Kidney tubule cell (primary cell): ENCODE measurements at regions not wholly inside any gene's neighbourhood (a gene's known extent, or its start where the extent isn't known, plus 50 kb on each side); places are given as distances from the start of the nearest gene placed in this dataset.

Experiments used
- DNase-seq: peaks from one replicate; pipeline ENCODE4 v3.0.0-alpha.2; 2018; ENCODE audit warnings: low spot score

DNA sequence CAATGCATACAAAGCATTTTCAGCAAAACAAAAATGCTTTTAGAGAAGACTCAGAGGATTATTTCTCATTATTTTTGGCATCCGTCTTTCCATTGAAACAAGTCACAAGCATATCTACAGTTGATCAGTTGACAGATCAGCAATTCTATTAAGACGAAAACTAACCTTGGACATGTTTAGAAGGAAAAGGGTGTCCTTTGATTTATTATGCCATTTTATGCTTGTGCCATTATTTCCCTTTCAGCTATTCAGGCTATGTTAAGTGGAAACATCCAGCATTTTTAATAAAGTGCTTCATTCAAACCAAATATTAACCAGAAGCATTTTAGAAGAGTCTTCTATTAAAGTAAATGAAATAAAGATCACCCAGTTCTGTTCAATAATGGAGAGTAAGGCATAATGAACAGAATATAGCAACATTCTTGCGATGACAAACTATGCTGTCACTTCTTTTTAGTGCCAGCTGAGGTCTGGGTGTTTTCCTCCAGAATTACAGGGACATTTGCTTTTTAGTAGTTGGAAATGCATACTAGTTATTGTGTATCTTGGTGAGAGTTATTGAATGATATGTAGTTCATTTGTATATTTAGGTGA, 481.4 kb downstream of the PLA2G4A start:
- DNase-seq = no peak

DNA sequence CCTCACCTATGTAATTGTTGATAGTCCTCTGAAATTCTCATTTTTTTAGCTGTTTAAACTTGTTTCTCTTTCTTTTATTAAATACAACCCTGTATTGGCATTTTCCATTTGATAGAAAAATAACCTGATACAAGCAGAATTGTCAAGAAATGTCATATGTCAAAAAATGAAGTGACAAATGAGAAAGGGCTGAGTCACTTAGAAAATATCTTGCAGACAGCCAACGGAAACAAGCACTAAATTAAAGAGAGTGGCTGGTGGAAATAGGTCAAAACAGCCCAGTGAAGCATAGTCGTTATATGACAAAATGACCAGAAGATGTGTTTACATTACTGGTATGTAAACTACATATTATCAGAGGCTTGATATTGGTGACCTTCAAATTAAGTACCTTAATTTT, 484.4 kb downstream of the PLA2G4A start:
- peak; percentile 13 for DNase-seq

DNA sequence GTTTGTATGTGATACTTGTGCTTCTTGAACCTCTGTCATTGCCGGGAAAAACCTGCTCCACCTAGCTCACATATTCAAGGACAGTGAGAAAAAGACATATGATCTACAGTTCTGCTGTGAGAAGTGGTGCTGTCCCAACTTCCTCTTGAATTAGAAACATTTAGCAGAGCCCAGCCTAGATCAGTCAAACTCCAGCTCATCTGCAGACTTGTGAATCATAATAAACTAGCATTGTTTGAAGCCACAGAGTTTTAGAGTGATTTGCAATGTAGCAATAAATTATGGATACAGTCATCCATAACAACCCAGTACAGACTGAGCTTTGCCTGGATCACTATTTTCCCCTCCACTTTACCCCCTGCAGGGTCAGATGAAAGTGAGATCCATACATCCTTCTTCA, 497.8 kb downstream of the PLA2G4A start:
- peak; percentile 1 for DNase-seq

DNA sequence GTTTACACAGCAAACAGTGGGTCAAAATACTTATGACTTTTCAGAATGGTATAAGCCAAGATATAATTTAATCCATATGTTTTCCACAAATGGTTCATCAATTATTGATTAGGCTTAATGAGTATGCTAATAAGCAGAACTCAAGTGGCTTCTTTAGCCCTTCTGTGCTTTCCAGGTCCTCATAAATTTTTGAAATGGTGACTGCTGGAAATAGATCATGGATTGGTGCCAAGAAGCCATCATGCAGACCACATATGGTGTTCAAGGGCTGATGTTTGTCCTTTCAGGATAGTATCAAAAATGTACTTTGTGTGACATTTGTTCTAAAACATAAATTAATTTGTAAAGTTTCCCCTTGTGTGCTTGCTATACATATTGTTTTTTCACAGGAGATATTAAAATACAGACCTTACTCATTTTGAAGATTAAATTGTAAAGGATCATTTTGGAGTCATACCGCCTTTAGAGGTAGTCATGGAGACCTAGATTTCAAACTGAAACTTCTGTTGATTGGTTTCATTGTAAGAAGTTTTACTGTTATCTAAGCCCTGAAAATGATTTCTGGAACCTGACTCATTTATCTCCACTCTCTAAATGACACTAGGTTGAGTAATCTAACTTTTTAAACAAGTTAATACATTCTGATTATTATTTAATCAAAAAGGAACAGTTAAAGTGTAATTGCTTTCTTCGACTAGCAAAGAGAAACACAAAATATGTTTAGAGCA, 507.9 kb downstream of the PLA2G4A start:
- no peak for DNase-seq

DNA sequence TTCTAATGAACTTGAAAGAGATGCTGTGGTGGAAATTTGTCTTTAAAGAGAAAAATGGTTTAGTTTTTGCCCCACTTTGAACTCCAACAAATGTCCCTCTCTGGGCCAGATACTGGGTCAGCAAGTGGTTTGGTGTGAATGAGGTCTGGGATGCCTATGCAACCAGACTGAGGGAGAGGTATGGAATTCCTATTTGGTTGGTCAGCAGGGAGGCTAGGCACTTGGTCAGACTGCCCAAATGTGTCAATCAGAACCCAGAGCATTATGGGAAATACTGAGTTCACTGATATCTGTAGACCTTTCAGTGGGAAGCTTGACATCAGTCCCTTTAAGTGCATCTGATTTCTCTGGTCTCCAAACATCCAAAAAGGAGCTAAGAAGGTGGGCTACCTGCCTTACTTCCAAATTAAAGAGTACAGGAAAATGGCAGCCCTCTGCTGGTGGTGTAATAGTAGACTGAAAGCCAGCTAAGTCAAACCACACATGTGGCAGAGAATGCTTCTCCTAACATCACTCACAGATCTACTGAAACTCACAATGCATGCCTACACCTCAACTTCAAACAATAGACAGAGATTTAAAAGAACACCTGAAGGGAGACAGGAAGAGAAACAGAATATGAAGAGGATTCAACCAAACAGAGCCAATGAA, 510.1 kb downstream of the PLA2G4A start:
- peak; percentile 1 for DNase-seq

DNA sequence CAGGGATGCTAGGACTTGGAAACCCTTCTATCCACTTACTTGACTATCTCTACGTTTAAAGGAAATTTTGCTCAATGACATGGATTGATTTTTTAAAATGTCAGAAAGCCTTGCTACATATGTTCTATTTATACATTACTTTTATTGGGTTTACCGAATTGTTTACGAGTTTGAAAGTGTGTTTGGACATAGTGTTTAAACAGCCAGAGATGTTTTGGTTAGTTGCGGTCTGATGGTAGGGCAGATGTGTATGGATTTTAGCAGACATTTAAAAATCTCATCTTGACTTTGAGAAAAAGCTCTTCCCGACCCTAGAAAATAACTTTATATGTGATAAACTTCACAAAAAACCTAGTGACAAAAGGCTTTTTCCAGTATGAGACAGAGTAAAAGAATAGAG, 513.7 kb downstream of the PLA2G4A start:
- DNase-seq = no peak

DNA sequence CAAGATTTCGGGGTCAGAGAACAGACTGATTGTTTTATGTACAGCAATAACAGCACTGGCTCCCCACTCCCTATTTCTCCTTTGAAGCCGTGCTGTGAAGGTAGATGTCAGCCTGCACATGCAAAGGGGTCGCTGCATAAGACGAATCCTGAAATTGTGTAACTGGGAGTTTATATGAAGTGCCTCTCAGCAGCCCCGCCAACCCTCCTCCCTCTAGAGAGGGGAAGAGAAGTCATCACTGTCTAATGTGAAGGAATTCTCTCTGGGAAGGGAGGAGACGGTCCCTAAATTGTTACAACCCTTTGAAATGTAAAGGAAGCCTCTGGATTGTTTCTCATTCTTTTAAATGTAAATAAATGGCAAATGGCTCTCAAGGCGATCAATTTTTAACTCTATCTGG, 545.3 kb downstream of the PLA2G4A start:
- DNase-seq = no peak

DNA sequence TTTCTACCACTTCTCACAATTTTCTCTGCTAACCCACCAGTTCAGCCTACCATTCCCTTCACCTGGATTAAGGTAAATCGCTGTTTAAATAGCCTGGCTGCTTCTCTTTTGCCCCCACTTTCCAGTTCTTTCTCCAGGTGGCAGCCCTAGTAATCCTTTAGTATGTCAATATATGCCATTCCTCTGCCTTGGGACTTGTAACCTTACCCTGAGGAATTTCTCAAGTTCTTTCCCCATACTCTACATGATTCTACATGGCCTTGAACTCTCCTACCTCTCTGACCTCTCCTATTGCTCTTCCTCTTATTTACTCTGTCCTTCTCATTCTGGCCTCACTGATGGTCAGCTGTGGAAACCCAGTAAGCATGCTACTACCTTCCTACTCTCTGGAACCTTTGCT, 546.0 kb downstream of the PLA2G4A start:
- DNase-seq = no peak

DNA sequence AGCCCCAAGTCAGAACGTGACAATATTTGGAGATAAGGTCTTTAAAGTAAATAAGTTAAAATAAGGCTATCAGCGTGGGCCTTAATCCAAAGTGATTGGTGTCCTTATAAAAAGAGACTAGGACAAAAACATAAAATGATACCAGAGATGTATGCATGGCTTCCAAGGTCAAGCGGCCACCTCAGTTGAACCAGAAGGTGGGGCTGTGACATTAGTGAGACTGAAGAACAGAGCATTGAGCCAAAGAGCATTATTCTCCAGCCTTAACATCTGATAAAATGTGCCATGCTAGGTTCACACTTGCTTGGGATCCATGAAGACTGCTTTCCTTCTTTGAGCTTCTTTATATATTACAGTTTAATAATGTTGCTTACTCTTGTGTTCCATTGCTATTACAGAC, 554.6 kb downstream of the PLA2G4A start:
- DNase-seq = no peak

DNA sequence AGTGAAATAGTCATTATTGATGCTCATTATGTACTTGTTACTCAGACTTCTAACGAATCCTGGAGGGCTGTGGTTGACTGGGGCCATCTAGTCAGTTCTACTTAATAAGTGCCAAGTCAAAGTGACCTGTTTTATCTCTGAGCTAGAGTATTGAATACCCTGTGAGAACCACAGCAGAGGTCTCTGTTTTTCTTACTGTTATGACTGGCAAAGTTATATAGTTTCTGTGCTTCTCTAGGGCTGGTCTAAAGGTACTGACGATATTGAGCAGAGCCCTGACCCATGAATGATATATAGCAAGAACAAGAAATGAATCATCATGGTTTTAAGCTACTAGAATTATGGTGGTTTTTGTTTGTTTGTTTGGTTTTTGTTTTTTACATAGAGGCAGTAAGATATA, 555.8 kb downstream of the PLA2G4A start:
- DNase-seq = no peak

DNA sequence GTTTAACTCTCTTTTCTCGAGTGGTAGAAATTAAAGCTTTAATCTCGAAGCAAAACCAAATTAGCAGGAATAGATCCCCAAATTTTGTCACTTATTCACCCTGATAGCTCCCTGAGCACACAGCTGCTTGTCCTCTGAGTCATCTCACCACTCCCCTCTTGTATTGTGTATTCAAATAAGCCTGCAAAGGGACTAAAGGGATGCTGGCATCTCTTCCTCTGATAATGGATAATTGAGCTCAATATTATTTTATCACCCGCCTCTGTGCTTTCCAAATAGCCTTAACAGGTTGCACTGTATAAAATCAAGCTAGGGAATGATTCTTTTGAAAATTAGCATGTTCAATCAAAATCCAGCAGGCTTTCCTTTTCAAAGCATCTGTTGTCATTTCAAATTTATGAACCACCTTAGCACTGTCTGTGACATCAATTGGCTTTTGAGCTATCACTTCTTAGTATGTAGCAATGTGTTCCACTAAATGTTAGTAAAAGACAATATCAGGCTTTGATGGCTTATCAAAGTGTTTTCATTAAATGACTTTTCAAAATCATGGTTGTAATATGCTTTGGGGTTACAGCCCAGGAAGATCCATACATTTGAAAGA, 561.6 kb downstream of the PLA2G4A start:
- peak; percentile 8 for DNase-seq

DNA sequence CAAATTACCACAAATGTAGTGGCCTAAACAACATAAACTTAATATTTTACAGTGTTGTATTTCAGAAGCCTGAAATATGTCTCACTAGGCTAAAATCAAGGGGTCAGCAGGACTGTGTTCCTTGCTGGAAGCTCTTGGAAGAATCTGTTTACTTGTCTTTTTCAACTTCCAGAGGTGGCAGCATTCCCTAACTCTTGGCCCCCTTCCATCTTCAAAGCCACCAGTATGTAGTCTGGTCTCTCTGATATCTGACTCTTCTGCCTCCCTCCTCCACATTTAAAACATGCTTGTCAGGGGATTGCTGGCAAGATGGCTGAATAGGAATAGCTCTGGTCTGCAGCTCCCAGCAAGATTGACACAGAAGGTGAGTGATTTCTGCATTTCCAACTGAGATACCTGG, 567.5 kb downstream of the PLA2G4A start:
- no peak for DNase-seq

DNA sequence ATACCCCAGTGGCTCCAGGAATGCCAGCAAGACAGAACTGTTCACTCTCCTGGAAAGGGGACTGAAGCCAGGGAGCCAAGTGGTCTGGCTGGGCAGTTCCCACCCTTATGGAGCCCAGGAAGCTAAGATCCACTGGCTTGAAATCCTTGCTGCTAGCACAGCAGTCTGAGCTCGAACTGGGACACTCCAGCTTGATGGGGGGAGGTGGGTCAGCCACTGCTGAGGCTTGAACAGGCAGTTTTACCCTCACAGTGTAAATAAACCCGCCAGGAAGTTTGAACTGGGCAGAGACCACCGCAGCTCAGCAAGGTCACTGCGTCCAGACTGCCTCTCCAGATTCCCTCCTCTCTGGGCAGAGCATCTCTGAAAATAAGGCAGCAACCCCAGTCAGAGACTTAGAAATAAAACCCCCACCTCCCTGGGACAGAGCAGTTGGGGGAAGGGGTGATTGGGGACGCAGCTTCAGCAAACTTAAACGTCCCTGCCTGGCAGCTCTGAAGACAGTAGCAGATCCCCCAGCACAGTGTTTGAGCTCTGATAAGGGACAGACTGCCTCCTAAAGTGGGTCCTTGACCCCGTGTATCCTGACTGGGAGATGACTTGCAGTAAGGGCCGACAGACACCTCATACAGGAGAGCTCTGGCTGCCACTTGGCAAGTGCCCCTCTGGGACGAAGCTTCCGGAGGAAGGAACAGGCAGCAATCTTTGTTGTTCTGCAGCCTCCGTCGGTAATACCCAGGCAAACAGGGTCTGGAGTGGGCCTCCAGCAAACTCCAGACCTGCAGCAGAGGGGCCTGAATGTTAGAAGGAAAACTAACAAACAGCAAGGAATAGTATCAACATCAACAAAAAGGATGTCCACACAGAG, 568.4 kb downstream of the PLA2G4A start:
- no peak for DNase-seq

DNA sequence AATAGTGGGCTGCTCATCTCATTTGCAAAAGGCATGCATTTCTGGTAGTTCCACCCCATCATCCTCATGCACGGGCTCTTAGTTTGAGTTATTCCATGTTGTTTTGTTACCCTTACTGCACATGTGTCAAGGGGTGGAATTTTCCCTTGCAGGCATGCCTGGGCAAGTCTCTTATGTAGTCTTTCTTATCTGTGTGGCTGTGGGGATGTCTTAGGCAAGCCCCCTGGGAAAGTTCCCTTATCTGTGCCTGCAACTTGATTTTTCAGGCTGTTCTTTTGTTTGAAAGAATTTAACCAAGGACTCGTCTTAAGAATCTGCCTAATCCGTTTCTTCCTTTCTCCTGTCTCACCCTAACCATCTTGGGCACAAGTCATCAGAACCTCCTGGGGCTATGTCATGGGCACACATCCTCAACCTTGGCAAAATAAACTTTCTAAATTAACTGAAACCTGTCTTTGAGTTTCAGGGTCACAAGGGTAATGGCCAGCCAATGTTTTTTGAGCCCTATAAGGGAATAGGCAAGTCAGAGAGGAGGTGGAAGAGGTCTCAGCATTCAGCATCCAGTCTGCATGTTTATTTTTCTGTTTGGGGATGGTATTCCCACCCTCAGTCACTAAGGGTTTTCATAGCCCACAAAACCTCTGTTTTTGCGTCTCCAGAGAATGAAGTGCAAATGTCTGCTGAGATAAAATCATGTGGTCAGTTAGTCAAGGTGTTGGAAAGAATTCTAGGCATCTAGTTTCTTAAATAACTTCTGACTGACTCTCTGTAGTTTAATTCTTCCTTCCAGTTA, 579.7 kb downstream of the PLA2G4A start:
- DNase-seq = peak; percentile 25

DNA sequence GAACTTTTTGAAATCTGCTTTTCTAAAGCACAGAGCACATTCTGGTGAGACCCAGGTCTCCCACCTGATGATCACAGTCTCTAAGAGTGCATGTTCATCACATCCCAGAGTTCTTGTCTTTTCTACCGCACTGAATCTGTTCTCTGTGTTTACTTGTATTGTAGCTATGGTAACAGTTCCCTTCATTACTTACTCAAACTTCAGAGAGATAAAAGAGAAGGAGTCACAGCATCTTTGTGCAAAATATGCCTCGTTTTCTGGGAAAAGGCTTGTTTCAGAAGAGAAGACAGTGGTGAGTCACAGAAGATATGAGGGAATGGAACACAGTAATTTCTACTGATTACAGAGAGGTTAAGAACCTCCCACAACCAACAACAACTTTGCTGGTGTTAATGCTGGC, 580.6 kb downstream of the PLA2G4A start:
- DNase-seq = no peak

DNA sequence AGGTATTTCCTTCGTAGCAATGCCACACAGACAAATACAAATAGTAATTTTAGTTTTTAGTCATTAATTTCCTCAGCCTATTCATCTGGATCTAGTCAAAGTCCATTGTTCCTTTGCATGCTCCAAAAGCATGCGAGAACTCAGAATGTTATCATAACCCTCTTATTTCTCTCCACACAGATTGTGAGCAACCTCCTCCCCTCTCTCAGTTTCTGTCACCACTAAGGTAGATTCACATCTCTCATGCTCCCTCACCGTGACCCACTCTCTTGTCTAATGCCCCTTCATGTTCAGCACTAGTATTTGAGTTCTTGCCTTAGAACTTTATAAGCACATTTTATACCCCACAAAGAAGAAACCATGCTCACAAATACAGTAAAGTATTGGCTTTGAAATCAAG, 582.4 kb downstream of the PLA2G4A start:
- no peak for DNase-seq

DNA sequence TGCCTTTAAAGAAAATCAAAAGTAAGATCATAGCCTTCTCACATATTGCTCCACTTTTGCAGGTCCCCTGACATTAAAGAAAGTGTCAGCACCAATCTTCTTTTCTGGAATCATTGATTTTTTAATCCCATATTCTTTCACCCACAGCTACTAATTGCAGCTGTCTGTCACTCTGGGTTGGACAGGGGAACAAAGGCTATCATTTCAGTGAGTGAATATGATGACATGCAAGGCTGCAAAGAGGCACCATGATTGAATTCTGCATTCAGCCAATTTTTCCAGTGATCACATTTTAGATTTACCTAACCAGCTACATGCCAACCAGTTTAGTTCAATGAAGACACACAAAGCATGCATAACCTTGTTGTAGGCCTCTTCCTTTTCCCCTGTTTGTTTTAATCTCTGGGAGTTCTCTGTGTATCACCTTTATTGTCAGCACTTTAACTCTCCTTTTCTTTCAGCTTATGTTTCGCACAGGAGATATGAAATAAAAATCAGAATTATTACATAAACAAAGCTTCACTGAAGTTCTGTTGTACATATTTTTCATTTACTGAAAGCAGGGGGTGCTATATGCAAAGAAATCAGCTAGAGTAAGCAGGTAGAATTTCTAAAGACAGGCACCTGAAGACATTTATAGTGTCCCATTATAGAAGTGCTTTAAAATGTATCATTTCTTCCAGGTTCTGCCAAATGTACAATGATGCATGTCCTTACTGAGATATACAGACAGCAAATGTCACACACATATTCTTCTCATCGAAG, 584.8 kb downstream of the PLA2G4A start:
- peak; percentile 5 for DNase-seq

DNA sequence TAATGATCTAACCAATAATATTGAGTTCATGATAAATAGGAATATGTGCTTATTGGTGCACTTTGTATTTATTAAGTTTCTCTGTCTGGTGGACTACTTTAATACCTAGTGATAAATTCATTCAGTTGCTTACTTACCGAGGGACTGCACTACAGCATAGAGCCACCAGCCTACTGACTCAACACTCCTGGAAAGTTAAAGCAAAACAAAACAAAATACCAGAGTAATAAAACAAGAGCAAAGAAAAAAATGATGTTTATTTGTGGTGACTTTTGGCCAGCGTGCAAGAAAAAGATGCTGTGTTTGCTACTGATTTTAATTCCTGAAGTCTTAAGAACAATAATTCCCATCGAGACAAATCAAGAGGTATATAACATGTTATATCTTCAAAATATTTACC, 586.3 kb downstream of the PLA2G4A start:
- no peak for DNase-seq

DNA sequence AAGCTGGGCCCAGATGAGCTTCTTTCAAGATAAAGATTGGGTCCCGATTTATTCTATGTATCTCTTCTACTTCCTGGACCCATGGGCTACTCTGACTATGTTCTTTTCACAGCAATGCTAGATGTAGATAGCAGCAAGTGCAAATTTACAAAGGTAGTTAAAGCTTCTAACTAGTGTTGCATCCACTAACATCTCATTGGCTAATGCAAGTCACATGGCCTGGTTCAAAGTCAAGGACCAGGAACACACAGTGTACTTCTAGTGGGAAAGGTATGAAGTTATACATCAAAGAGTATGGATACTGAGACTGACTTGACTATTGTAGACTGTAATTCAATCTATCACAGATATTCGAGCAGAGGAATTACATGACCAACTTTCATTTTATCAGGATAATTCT, 588.8 kb downstream of the PLA2G4A start:
- DNase-seq = no peak

DNA sequence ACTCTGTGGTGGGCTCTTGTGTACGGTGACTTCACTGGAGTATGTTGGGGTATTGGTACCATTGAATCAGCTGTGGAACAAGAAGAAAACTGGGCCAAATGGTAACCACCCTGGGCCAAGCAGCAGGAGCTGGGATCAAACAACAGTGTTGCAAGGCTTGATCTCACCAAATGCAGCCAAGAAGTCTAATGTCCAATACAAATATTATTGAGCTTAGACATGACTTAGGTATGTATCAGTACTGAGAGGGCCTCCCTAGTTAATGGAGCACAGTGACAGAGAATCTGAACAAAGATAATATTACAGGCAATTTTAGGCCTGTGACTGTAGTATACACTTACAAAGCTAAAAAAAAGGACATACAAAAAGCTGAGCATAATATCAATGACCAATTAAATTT, 604.8 kb downstream of the PLA2G4A start:
- peak; percentile 2 for DNase-seq

DNA sequence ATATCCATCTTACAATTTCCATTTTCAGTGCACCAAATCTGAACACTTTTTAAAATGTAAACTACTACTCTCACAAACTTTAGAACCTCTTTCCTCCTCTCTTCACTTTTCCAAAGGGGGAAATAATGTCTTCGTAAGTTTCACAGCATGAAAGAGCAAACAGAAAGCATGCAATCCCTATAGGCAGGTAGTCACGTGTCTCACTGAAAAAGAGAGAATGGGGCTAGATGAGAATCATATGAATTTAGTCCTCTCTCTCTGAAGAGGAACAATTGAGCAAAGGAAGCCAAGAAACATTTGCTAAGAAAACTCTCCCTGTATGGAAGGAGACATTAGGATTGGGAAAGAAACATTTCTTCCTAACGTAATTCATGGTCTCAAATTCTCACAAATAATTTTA, 613.9 kb downstream of the PLA2G4A start:
- no peak for DNase-seq
